Natural killer cell (primary cell): ENCODE measurements at regions not wholly inside any gene's neighbourhood (a gene's known extent, or its start where the extent isn't known, plus 50 kb on each side); places are given as distances from the start of the nearest gene placed in this dataset.

Experiments
- ATAC-seq, 3 donors: fragments of 150-1000 bp in 2 of 3; fragments of 200-7000 bp in 1 of 3; cut with Tn5 transposase; 1 replicate in 1 of 3; 2 replicates in 2 of 3; pipeline ENCODE4 v1.10.0; 2021; ENCODE audit warnings: mild to moderate bottlenecking in 2 of 3, moderate library complexity in 2 of 3
- DNase-seq, 2 donors: peaks; one replicate each; pipeline versions ENCODE4 v3.0.0 to v3.0.0-alpha.2; 2013 to 2021; ENCODE audit warnings: mixed read lengths in 1 of 2
- H3K27ac ChIP-seq: one replicate; pipeline ENCODE4 v1.5.1; 2013; ENCODE audit warnings: mild to moderate bottlenecking, low read length
- H3K27me3 ChIP-seq: one replicate; pipeline ENCODE4 v1.6.1; 2013; ENCODE audit warnings: low read length; ENCODE audit not compliant: control insufficient read depth, insufficient read depth
- H3K36me3 ChIP-seq: one replicate; pipeline ENCODE4 v1.6.1; 2013; ENCODE audit warnings: low read length; ENCODE audit not compliant: control insufficient read depth, insufficient read depth
- H3K4me1 ChIP-seq: one replicate; pipeline ENCODE4 v1.6.1; 2013; ENCODE audit warnings: low read length; ENCODE audit not compliant: control insufficient read depth, insufficient read depth
- H3K4me3 ChIP-seq: one replicate; pipeline ENCODE4 v1.5.1; 2013; ENCODE audit warnings: low read length
- H3K9me3 ChIP-seq: one replicate; pipeline ENCODE4 v1.6.1; 2013; ENCODE audit warnings: low read length; ENCODE audit not compliant: control insufficient read depth, insufficient read depth
- H3K27ac Mint-ChIP-seq, 2 donors: one replicate each; pipeline ENCODE4 v1.8.0; 2022; ENCODE audit warnings: mild to moderate bottlenecking in 2 of 2, mixed read lengths in 2 of 2, moderate library complexity in 1 of 2
- H3K27me3 Mint-ChIP-seq, 2 donors: one replicate each; pipeline ENCODE4 v1.8.0; 2022; ENCODE audit warnings: low read depth in 2 of 2, mixed read lengths in 2 of 2
- H3K36me3 Mint-ChIP-seq: one replicate; pipeline ENCODE4 v1.8.0; 2022; ENCODE audit warnings: mixed read lengths
- H3K4me1 Mint-ChIP-seq, 2 donors: one replicate each; pipeline ENCODE4 v1.8.0; 2022; ENCODE audit warnings: mixed read lengths in 2 of 2
- H3K4me3 Mint-ChIP-seq: one replicate; pipeline ENCODE4 v1.8.0; 2022; ENCODE audit warnings: mild to moderate bottlenecking, moderate library complexity, mixed read lengths
- H3K9me3 Mint-ChIP-seq, 2 donors: one replicate each; pipeline ENCODE4 v1.8.0; 2022; ENCODE audit warnings: mixed read lengths in 2 of 2
- CTCF ChIP-seq: fragments of 200-600 bp; IDR thresholded peaks from one replicate; pipeline ENCODE4 v1.8.0; 2022; ENCODE audit warnings: antibody characterized with exemption
- WGBS: methylation state at CpG from one replicate; pipeline ENCODE4 v1.1.7; 2013; ENCODE audit warnings: missing lambda C conversion rate; ENCODE audit not compliant: insufficient coverage; 5-methylcytosine and 5-hydroxymethylcytosine counted together
- intact Hi-C: fragments of 100-400 bp; cut with micrococcal nuclease; formaldehyde crosslinking; loops from one replicate; pipeline ENCODE4 v1.14.2; 2022

GRCh38 chr18:53780666-53781065 is 443.8 kb downstream of the MBD2 start:
- Histone ChIP-seq H3K4me3 (no peak overlapping the region), H3K27ac (no peak overlapping the region), H3K27me3 (no peaks in the 10 kb centered on the region), H3K36me3 (no peaks in the 10 kb centered on the region), H3K4me1 (no peaks in the 10 kb centered on the region), H3K9me3 (no peaks in the 10 kb centered on the region)
- no peak for TF ChIP-seq CTCF
- no peak for ATAC-seq
- Mint-ChIP-seq H3K9me3 (peaks cover 24% of the 10 kb centered on the region in 2 donors), H3K36me3 (no peaks in the 10 kb centered on the region), H3K4me3 (no peak overlapping the region), H3K27me3 (no peaks in the 10 kb centered on the region), H3K27ac (no peak overlapping the region), H3K4me1 (no peaks in the 10 kb centered on the region)
- intact Hi-C loops, result no loop called here
- no peak for DNase-seq
- no CpG with 5 or more reads among the region's 1 CpG for WGBS

- Histone ChIP-seq H3K27me3 (no peaks in the 10 kb centered on the region), H3K36me3 (no peaks in the 10 kb centered on the region), H3K27ac (no peak overlapping the region), H3K9me3 (no peaks in the 10 kb centered on the region), H3K4me1 (no peaks in the 10 kb centered on the region), H3K4me3 (no peak overlapping the region)
- Mint-ChIP-seq H3K9me3 (peaks cover 13 to 18% of the 10 kb centered on the region in 2 donors), H3K4me3 (no peak overlapping the region), H3K27ac (no peak overlapping the region), H3K36me3 (peaks cover 17% of the 10 kb centered on the region), H3K27me3 (no peaks in the 10 kb centered on the region), H3K4me1 (no peaks in the 10 kb centered on the region)
- DNase-seq (no peak), ATAC-seq (no peak)
- 100% methylated on average over 1 of the region's 2 CpGs for WGBS
- intact Hi-C loops, result no loop called here
- no peak for TF ChIP-seq CTCF
Measured at GRCh38 chr18:53772293-53772692, 452.2 kb downstream of the MBD2 start.

- H3K27ac Mint-ChIP-seq, result no peak overlapping the region
- peaks cover 12 to 19% of the 10 kb centered on the region in 2 donors for H3K9me3 Mint-ChIP-seq
- H3K4me1 Mint-ChIP-seq, result no peaks in the 10 kb centered on the region
- H3K4me3 Mint-ChIP-seq, result no peak overlapping the region
- no peak for ATAC-seq
- no peak for DNase-seq
- H3K4me3 ChIP-seq, result no peak overlapping the region
- H3K9me3 ChIP-seq, result no peaks in the 10 kb centered on the region
- intact Hi-C loops, result no loop called here
- no peaks in the 10 kb centered on the region for H3K4me1 ChIP-seq
- peaks cover 23% of the 10 kb centered on the region for H3K36me3 Mint-ChIP-seq
- no peaks in the 10 kb centered on the region for H3K36me3 ChIP-seq
- no peak for TF ChIP-seq CTCF
- H3K27ac ChIP-seq, result no peak overlapping the region
- no peaks in the 10 kb centered on the region for H3K27me3 ChIP-seq
- H3K27me3 Mint-ChIP-seq, result no peaks in the 10 kb centered on the region
Measured at GRCh38 chr18:53771664-53772063, 452.8 kb downstream of the MBD2 start.

GRCh38 chr18:53765211-53765610 is 459.3 kb downstream of the MBD2 start:
- 97% methylated on average over 3 of the region's 3 CpGs for WGBS
- Mint-ChIP-seq H3K27me3 (no peaks in the 10 kb centered on the region), H3K36me3 (peaks cover 19% of the 10 kb centered on the region), H3K4me3 (no peak overlapping the region), H3K4me1 (no peaks in the 10 kb centered on the region), H3K27ac (no peak overlapping the region), H3K9me3 (peaks cover 14 to 22% of the 10 kb centered on the region in 2 donors)
- Histone ChIP-seq H3K36me3 (no peaks in the 10 kb centered on the region), H3K27ac (no peak overlapping the region), H3K4me3 (no peak overlapping the region), H3K4me1 (no peaks in the 10 kb centered on the region), H3K27me3 (no peaks in the 10 kb centered on the region), H3K9me3 (peaks cover 5% of the 10 kb centered on the region)
- intact Hi-C loops, result no loop called here
- ATAC-seq (no peak), DNase-seq (no peak)
- no peak for TF ChIP-seq CTCF
